ENCODE measurements at regions not wholly inside any gene's neighbourhood (a gene's known extent, or its start where the extent isn't known, plus 50 kb on each side); places are given as distances from the start of the nearest gene placed in this dataset.

- no peak for TF ChIP-seq CTCF (IDR thresholded peaks at IDR 0.05; ENCODE audit: insufficient read depth, low read length, poor library complexity, severe bottlenecking)
- no peak for TF ChIP-seq EZH2phosphoT487 (conservative IDR thresholded peaks at IDR 0.05; ENCODE audit: low read length)
Measured at GRCh38 chr5:135219868-135220267, 179.2 kb downstream of the MACROH2A1 start.

Measured in SU-DHL-6 (cell line).